ENCODE measurements at regions not wholly inside any gene's neighbourhood (a gene's known extent, or its start where the extent isn't known, plus 50 kb on each side); places are given as distances from the start of the nearest gene placed in this dataset.

- peaks cover 0 to 7% of the 10 kb centered on the region in 2 donors for H3K9me3 ChIP-seq (replicated peaks in 1 of 2; ENCODE audit: control insufficient read depth in 2 of 2, insufficient read depth in 1 of 2, low read depth in 1 of 2, low read length in 2 of 2)
- DNase-seq (ENCODE audit: low spot score): no peak
- H4K8ac ChIP-seq (ENCODE audit: low read depth, low read length): no peak overlapping the region
- no peak overlapping the region for H2BK5ac ChIP-seq (ENCODE audit: low read length)
- H2BK15ac ChIP-seq (ENCODE audit: low read length): no peak overlapping the region
- peak overlapping the region; percentile 23 for H3K18ac ChIP-seq (ENCODE audit: low read length)
- no peak overlapping the region for H2BK12ac ChIP-seq (ENCODE audit: low read length)
- H3K27me3 ChIP-seq (ENCODE audit: control insufficient read depth in 3 of 3, insufficient read depth in 3 of 3, low read depth in 1 of 3, low read length in 3 of 3): no peaks in the 10 kb centered on the region
- peaks cover 0 to 1% of the 10 kb centered on the region in 2 donors for H3K4me1 ChIP-seq (ENCODE audit: control insufficient read depth in 2 of 2, insufficient read depth in 1 of 2, low read depth in 1 of 2, low read length in 2 of 2)
- no peak overlapping the region for H2BK120ac ChIP-seq (ENCODE audit: low read depth, low read length)
- H3K23ac ChIP-seq (ENCODE audit: low read depth, low read length, poor library complexity): no peak overlapping the region
- H4K91ac ChIP-seq (ENCODE audit: low read depth, low read length, poor library complexity): no peak overlapping the region
- no peak overlapping the region for H2AK5ac ChIP-seq (ENCODE audit: low read depth, low read length)
- no peak overlapping the region for H3K4ac ChIP-seq (ENCODE audit: low read length)
- H3K27ac ChIP-seq (replicated peaks; ENCODE audit: low read length): no peak overlapping the region
- no peaks in the 10 kb centered on the region for H3K36me3 ChIP-seq (replicated peaks in 1 of 2; ENCODE audit: control insufficient read depth in 2 of 2, insufficient read depth in 2 of 2, low read length in 2 of 2)
- H3K9ac ChIP-seq (ENCODE audit: low read depth, low read length, poor library complexity): no peak overlapping the region
- no peaks in the 10 kb centered on the region for H3K79me1 ChIP-seq (ENCODE audit: low read depth, low read length)
- no peak overlapping the region for H2AFZ ChIP-seq (ENCODE audit: low read length)
- no peak overlapping the region for H3K4me2 ChIP-seq (ENCODE audit: insufficient read depth, low read length, poor library complexity, severe bottlenecking)
- no peak overlapping the region for H3K4me3 ChIP-seq (ENCODE audit: low read length in 2 of 2)
- no CpG with 5 or more reads among the region's 14 CpGs for WGBS, 2 donors (ENCODE audit: extremely low coverage in 2 of 2, insufficient read length in 2 of 2, insufficient replicate concordance in 1 of 2)
- no peak overlapping the region for H3K14ac ChIP-seq (ENCODE audit: low read length)
Measured at GRCh38 chr21:39029900-39030884, 153.1 kb downstream of the PSMG1 start.

GRCh38 chr21:39029086-39029755 is 154.0 kb downstream of the PSMG1 start:
- H3K14ac ChIP-seq (ENCODE audit: low read length): no peak overlapping the region
- H3K4me2 ChIP-seq (ENCODE audit: insufficient read depth, low read length, poor library complexity, severe bottlenecking): no peak overlapping the region
- H2BK12ac ChIP-seq (ENCODE audit: low read length): no peak overlapping the region
- no peak overlapping the region for H3K18ac ChIP-seq (ENCODE audit: low read length)
- no peak overlapping the region for H2BK15ac ChIP-seq (ENCODE audit: low read length)
- no peak overlapping the region for H3K23ac ChIP-seq (ENCODE audit: low read depth, low read length, poor library complexity)
- H3K9ac ChIP-seq (ENCODE audit: low read depth, low read length, poor library complexity): no peak overlapping the region
- no peaks in the 10 kb centered on the region for H3K79me1 ChIP-seq (ENCODE audit: low read depth, low read length)
- no peak overlapping the region for H2BK120ac ChIP-seq (ENCODE audit: low read depth, low read length)
- H3K4me1 ChIP-seq (ENCODE audit: control insufficient read depth in 2 of 2, insufficient read depth in 1 of 2, low read depth in 1 of 2, low read length in 2 of 2): no peaks in the 10 kb centered on the region
- no peak overlapping the region for H3K4me3 ChIP-seq (ENCODE audit: low read length in 2 of 2)
- peaks cover 0 to 7% of the 10 kb centered on the region in 2 donors for H3K9me3 ChIP-seq (replicated peaks in 1 of 2; ENCODE audit: control insufficient read depth in 2 of 2, insufficient read depth in 1 of 2, low read depth in 1 of 2, low read length in 2 of 2)
- no peak overlapping the region for H4K91ac ChIP-seq (ENCODE audit: low read depth, low read length, poor library complexity)
- H4K8ac ChIP-seq (ENCODE audit: low read depth, low read length): no peak overlapping the region
- H2AFZ ChIP-seq (ENCODE audit: low read length): no peak overlapping the region
- H2BK5ac ChIP-seq (ENCODE audit: low read length): no peak overlapping the region
- no peaks in the 10 kb centered on the region for H3K27me3 ChIP-seq (ENCODE audit: control insufficient read depth in 3 of 3, insufficient read depth in 3 of 3, low read depth in 1 of 3, low read length in 3 of 3)
- no CpG with 5 or more reads among the region's 7 CpGs for WGBS, 2 donors (ENCODE audit: extremely low coverage in 2 of 2, insufficient read length in 2 of 2, insufficient replicate concordance in 1 of 2)
- no peak overlapping the region for H2AK5ac ChIP-seq (ENCODE audit: low read depth, low read length)
- no peak overlapping the region for H3K27ac ChIP-seq (replicated peaks; ENCODE audit: low read length)
- H3K4ac ChIP-seq (ENCODE audit: low read length): no peak overlapping the region
- no peak for DNase-seq (ENCODE audit: low spot score)
- no peaks in the 10 kb centered on the region for H3K36me3 ChIP-seq (replicated peaks in 1 of 2; ENCODE audit: control insufficient read depth in 2 of 2, insufficient read depth in 2 of 2, low read length in 2 of 2)

- Histone ChIP-seq H2BK5ac (ENCODE audit: low read length) (no peak overlapping the region), H3K4me2 (ENCODE audit: insufficient read depth, low read length, poor library complexity, severe bottlenecking) (no peak overlapping the region), H3K18ac (ENCODE audit: low read length) (no peak overlapping the region), H2BK15ac (ENCODE audit: low read length) (no peak overlapping the region), H3K27ac (replicated peaks; ENCODE audit: low read length) (no peak overlapping the region), H2AFZ (ENCODE audit: low read length) (no peak overlapping the region), H3K4me1 (ENCODE audit: control insufficient read depth in 2 of 2, insufficient read depth in 1 of 2, low read depth in 1 of 2, low read length in 2 of 2) (peaks cover 9 to 13% of the 10 kb centered on the region in 2 donors), H4K8ac (ENCODE audit: low read depth, low read length) (no peak overlapping the region), H3K79me1 (ENCODE audit: low read depth, low read length) (no peaks in the 10 kb centered on the region), H3K14ac (ENCODE audit: low read length) (no peak overlapping the region), H2BK120ac (ENCODE audit: low read depth, low read length) (no peak overlapping the region), H4K91ac (ENCODE audit: low read depth, low read length, poor library complexity) (no peak overlapping the region), H3K36me3 (replicated peaks in 1 of 2; ENCODE audit: control insufficient read depth in 2 of 2, insufficient read depth in 2 of 2, low read length in 2 of 2) (no peaks in the 10 kb centered on the region), H2BK12ac (ENCODE audit: low read length) (no peak overlapping the region), H3K4ac (ENCODE audit: low read length) (no peak overlapping the region), H3K4me3 (ENCODE audit: low read length in 2 of 2) (no peak overlapping the region), H3K23ac (ENCODE audit: low read depth, low read length, poor library complexity) (no peak overlapping the region), H3K9ac (ENCODE audit: low read depth, low read length, poor library complexity) (no peak overlapping the region), H3K9me3 (replicated peaks in 1 of 2; ENCODE audit: control insufficient read depth in 2 of 2, insufficient read depth in 1 of 2, low read depth in 1 of 2, low read length in 2 of 2) (peaks cover 0 to 7% of the 10 kb centered on the region in 2 donors), H3K27me3 (ENCODE audit: control insufficient read depth in 3 of 3, insufficient read depth in 3 of 3, low read depth in 1 of 3, low read length in 3 of 3) (no peaks in the 10 kb centered on the region), H2AK5ac (ENCODE audit: low read depth, low read length) (no peak overlapping the region)
- WGBS, 2 donors (ENCODE audit: extremely low coverage in 2 of 2, insufficient read length in 2 of 2, insufficient replicate concordance in 1 of 2): no CpG with 5 or more reads among the region's 5 CpGs
- DNase-seq (ENCODE audit: low spot score): no peak
Measured at GRCh38 chr21:39025198-39025597, 158.1 kb downstream of the PSMG1 start.

- Histone ChIP-seq H3K36me3 (replicated peaks in 1 of 2; ENCODE audit: control insufficient read depth in 2 of 2, insufficient read depth in 2 of 2, low read length in 2 of 2) (no peaks in the 10 kb centered on the region), H2AK5ac (ENCODE audit: low read depth, low read length) (no peak overlapping the region), H2BK5ac (ENCODE audit: low read length) (no peak overlapping the region), H3K27ac (replicated peaks; ENCODE audit: low read length) (no peak overlapping the region), H3K18ac (ENCODE audit: low read length) (no peak overlapping the region), H3K79me1 (ENCODE audit: low read depth, low read length) (no peaks in the 10 kb centered on the region), H3K9me3 (replicated peaks in 1 of 2; ENCODE audit: control insufficient read depth in 2 of 2, insufficient read depth in 1 of 2, low read depth in 1 of 2, low read length in 2 of 2) (peaks cover 0 to 7% of the 10 kb centered on the region in 2 donors), H4K8ac (ENCODE audit: low read depth, low read length) (no peak overlapping the region), H2BK12ac (ENCODE audit: low read length) (no peak overlapping the region), H2AFZ (ENCODE audit: low read length) (no peak overlapping the region), H3K4me2 (ENCODE audit: insufficient read depth, low read length, poor library complexity, severe bottlenecking) (no peak overlapping the region), H3K14ac (ENCODE audit: low read length) (no peak overlapping the region), H3K4me3 (ENCODE audit: low read length in 2 of 2) (no peak overlapping the region), H2BK15ac (ENCODE audit: low read length) (no peak overlapping the region), H4K91ac (ENCODE audit: low read depth, low read length, poor library complexity) (no peak overlapping the region), H2BK120ac (ENCODE audit: low read depth, low read length) (no peak overlapping the region), H3K4ac (ENCODE audit: low read length) (no peak overlapping the region), H3K23ac (ENCODE audit: low read depth, low read length, poor library complexity) (no peak overlapping the region), H3K27me3 (ENCODE audit: control insufficient read depth in 3 of 3, insufficient read depth in 3 of 3, low read depth in 1 of 3, low read length in 3 of 3) (no peaks in the 10 kb centered on the region), H3K4me1 (ENCODE audit: control insufficient read depth in 2 of 2, insufficient read depth in 1 of 2, low read depth in 1 of 2, low read length in 2 of 2) (peaks cover 9 to 13% of the 10 kb centered on the region in 2 donors), H3K9ac (ENCODE audit: low read depth, low read length, poor library complexity) (no peak overlapping the region)
- WGBS, 2 donors (ENCODE audit: extremely low coverage in 2 of 2, insufficient read length in 2 of 2, insufficient replicate concordance in 1 of 2): no CpG with 5 or more reads among the region's 2 CpGs
- DNase-seq (ENCODE audit: low spot score): no peak
Measured at GRCh38 chr21:39024538-39024937, 158.7 kb downstream of the PSMG1 start.
